SH-SY5Y (cell line): ENCODE measurements at regions not wholly inside any gene's neighbourhood (a gene's known extent, or its start where the extent isn't known, plus 50 kb on each side); places are given as distances from the start of the nearest gene placed in this dataset.
A peak's percentile ranks its signal among the peaks of the same experiment; 100 is the strongest.

Experiments used
- GATA2 ChIP-seq: IDR thresholded peaks from 2 replicates; pipeline ENCODE4 v1.6.1; 2011; ENCODE audit warnings: mild to moderate bottlenecking, low read depth, low read length
- GATA3 ChIP-seq: IDR thresholded peaks from 2 replicates; pipeline ENCODE4 v1.6.1; 2011; ENCODE audit warnings: low read depth, mild to moderate bottlenecking, low read length, moderate library complexity

DNA sequence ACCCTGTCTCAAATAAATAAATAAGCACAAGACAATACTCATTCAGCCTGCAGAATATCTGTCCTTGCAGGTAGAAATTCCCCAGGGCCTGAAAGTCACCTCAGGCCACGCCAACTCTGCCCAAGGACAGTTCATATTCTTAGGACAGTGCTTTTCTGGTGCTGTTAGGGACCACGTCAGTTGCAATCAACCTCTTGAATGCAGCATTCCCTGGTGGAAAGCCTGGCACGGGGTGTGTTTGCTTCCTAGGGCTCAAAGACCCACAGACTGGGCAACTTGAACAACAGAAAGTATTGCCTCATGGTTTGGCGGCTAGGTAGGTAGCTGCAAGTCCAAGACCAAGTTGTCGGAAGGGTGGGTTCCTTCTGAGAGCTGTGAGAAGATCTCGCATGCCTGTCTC, 160.3 kb downstream of the KCTD15 start:
- TF ChIP-seq GATA2 (no peak), GATA3 (no peak)

DNA sequence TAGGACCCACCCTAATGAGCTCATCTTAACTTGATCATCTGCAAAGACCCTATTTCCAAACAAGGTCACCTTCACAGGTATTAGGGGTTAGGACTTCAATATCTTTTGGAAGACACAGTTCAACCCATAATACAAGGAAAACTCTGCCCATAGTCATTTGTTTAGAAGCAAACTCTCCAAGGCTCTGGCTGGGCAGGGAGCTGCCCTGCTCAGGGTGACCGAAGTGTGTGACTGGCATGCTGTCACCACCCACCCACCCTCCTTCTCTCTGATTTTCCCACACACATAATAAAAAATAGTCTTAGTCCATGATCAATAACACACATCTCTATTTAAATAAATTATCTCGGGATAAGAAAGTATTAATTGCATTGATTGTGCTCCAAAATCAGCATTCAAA, 161.1 kb downstream of the KCTD15 start:
- TF ChIP-seq GATA2, result no peak
- TF ChIP-seq GATA3, result no peak

DNA sequence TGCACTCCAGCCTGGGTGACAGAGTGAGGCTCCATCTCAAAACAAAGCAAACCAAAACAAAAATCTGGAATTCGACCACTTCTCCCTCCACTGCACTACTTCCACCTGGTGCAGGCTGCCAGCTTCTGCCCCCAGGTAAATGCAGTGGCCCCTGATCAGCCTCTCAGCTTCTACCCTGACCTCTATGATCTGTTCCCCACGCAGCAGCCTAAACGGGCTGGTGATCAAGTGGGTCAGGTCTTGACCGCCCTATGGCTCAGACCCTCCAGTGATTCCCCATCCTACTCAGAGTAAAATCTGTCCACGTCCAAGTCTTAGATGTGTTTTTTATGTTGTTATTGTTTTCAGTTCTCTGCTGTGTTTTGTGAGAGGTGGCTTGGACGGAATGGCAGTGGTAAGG, 163.9 kb downstream of the KCTD15 start:
- TF ChIP-seq GATA3 (no peak), GATA2 (no peak)

DNA sequence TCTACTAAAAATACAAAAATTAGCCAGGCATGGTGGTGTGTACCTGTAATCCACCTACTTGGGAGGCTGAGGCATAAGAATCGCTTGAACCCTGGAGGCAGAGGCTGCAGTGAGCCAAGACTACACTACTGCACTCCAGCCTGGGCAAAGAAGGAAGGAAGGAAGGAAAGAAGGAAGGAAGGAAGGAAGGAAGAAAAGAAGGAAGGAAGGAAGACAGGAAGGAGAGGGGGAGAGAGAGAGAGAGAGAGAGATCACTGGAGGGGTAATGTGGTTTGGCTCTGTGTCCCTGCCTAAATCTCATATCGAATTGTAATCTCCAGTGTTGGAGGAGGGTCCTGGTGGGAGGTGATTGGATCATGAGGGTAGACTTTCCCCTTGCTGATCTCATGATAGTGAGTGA, 165.5 kb downstream of the KCTD15 start:
- TF ChIP-seq GATA2 (no peak), GATA3 (no peak)

DNA sequence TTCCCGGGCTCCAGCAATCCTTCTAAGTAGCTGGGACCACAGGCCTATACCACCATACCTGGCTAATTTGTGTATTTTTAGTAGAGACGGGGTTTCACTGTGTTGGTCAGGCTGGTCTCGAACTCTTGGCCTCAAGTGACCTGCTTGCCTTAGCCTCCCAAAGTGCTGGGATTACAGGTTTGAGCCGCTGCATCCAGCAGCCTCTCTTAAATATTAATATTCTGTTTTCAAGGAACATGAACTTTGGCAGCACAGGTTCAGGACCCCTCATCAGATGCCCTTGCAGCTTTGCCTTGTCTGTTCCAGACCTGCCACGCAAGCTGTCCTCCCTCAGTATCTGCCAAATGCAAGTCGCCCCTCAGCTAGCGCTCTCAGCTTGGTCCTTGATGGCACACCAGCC, 166.8 kb downstream of the KCTD15 start:
- no peak for TF ChIP-seq GATA2
- TF ChIP-seq GATA3, result no peak

DNA sequence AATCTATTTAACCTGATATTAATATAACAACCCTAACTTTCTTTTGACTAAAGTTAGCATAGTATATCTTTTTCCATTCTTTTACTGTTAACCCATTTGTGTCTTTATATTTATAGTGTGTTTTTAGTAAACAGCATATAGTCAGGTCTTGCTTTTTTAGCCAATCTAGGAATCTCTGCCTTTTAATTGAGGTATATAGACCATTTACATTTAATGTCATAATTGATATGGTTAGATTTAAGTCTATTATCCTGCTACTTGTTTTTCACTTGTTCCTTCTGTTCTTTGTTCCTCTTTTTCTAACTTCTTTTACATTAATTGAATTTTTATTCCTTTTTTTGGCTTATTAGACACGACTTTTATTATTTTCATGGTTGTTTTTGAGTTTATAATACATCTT, 174.4 kb downstream of the KCTD15 start:
- TF ChIP-seq GATA2 (no peak), GATA3 (no peak)

DNA sequence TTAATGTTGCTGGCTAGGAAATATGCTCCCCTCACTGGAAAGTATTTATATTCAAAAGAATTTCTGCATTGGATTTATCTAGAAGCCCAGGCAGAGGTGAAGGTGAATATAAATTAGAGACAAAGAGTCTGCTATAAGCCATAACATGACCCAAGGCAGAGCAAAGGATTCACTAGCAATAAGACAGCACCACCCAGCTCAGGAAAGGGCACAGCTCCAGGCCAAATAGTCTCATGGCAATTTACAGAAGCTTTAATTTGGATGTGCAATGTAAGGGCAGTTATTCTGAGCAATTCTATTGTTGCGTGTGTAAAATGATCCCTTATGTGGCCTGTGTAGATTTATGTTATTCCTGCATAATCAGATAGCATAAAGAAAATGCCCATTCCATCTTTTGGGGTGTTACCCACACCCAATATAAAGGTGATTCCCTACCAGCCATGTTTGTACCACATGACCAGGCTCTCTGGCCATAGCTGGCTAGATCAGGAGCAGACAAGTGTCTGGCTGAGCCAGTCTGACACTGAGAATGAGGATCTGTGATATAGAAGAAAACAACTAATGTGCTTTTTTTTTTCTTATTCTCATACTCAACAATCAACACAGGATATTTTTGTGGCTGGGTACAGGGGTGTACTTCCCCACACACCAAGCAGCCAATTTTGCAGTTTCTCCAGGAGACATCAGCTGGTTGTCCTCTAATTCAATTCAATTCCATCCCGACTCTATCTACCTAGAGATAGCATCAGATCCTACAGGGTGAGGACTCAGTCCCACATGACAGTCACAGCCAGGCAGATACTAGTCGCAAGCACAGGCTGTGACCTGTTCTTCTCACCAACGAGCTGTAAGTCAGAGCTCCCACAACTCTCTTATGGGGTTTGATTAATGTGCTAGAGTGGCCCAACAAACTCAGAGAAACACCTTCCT, 181.4 kb downstream of the KCTD15 start:
- TF ChIP-seq GATA3, result 0 out of 2 replicates have a peak, but pooled peaks have one; percentile 32
- peak; percentile 71 for TF ChIP-seq GATA2

DNA sequence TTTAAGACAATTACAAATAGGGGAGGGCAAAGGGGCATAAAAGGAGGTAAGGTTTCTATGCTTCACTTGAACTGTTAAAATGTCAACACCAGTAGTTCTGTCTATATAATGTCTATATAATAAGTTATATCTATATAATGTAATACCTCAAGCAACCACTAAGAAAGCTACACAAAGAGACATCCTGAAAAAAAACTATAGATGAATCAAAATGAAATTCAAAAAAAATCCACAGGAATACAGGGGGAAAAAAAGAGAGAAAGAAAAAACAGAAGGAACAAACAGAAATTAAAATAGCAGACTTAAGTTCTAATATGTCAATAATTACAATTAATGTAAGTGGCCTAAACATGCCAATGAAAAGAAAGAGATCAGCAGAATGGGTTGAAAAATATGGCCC, 186.0 kb downstream of the KCTD15 start:
- TF ChIP-seq GATA3 (no peak), GATA2 (no peak)

DNA sequence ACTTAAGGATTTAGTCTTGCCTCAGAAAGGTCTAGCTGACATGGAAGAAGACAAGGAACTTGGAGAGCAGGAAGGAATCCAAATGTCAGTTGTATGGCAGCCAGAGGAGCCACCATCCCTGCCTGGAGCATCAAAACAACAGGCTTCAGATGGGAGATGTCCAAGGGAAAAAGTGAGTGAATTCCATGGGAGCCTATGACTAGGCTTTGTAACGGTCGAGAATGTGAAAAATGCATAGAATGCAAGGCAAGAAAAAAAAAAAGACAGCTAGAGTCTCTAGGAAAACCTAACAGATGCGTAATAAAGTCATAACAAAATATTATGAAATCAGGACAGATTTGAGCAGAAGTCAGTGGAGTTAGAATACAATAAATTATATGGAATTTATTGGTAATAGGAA, 183.7 kb upstream of the LSM14A start:
- TF ChIP-seq GATA3 (no peak), GATA2 (no peak)

DNA sequence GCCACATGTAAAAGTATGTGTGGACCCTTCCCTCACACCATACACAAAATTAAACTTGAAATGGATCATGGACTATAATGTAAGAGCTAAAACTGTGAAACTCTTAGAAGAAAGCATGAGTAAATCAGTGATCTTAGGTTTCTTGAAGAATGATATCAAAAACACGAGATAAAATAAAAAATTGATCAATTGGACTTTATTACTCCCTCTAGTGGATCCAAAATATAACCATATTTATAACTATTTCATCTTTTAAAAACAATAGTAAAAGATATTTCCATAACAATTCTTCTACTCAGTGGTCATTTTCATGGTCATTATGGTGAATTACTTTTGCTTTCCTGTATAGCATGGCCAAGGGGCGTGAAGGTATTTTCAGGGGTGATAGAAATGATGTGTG, 174.6 kb upstream of the LSM14A start:
- TF ChIP-seq GATA2 (no peak), GATA3 (no peak)

DNA sequence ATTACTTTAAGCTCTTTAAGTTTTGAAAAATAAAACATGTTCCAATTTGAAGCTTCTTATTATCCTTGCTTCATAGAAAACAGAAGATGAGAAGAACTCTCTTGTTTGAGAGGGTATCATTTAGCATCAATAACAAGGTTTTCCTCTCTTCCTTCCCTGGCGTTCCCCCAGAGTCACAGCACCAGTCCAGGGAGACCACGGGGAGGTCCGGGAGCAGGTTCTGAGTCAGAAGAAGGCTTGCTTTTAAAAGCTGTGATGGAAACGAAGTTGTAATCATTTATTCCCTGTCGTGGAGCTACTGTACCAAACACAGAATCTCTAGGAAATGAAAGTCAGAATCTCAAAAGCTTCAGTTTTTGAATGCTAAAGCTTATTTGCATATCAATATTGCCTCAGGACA, 174.0 kb upstream of the LSM14A start:
- no peak for TF ChIP-seq GATA2
- TF ChIP-seq GATA3, result no peak

DNA sequence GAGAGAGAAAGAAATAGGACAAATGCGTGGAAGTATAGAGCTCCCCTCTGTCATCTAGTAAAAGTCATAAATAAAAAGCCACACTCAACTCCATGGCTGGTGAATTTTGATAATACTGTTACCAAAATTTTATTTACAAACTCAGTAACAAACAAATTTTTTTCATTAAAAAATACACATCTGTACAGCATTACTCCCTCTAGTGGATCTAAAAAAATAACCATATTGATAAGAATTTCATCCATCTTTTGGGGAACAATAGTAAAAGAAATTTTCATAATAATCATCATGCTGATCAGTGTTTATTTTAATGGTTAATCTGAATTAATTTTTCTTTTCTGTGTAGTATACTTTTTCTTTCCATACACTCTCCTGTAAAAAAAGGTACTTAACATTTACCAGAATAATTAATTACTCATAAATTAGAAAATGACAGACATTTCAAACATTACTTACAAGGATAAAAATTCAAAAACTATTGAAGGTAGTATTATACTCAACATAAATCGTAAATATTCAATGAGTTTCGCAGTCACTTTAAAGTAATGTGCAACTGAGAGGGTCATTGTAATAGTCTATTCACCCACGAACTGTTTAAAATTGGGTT, 173.5 kb upstream of the LSM14A start:
- TF ChIP-seq GATA3 (no peak), GATA2 (no peak)

DNA sequence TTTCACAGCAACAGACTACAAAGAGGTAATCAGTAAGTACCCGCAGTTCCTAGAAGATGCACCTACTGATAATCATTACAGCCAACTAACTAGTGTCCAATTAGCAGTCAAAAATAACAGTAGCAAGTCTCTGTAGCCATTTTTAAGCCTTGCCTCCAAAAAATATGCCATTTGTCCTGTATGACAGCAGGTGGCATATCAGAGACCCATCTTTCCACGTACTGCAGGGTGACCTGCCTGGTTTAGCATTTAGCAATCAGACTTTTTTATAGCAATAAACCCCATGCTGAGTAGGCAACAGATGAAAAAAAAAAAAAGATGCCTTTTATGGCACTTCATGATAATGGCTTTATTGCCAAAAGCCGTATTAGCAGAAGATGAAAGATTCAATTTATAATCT, 155.3 kb upstream of the LSM14A start:
- TF ChIP-seq GATA3 (no peak), GATA2 (no peak)

DNA sequence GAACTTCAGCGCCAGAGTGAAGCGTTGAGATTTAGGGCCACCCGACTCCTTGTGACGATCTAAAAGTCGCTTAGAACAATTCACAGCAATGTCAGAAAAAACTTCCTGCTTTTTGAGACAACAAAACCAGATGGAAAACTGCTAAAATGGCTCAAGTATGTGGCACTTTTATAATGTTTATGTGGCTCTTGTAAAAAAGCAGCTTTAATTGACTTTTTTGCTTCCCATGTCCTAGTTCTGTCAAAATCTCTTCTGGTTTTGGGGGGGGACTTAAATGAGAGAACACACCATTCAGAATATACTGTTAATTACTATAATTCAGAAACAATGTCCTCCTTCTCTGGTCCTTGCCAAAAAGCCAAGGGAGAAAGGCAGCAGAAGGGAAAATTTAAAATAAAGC, 154.7 kb upstream of the LSM14A start:
- TF ChIP-seq GATA2 (no peak), GATA3 (no peak)

DNA sequence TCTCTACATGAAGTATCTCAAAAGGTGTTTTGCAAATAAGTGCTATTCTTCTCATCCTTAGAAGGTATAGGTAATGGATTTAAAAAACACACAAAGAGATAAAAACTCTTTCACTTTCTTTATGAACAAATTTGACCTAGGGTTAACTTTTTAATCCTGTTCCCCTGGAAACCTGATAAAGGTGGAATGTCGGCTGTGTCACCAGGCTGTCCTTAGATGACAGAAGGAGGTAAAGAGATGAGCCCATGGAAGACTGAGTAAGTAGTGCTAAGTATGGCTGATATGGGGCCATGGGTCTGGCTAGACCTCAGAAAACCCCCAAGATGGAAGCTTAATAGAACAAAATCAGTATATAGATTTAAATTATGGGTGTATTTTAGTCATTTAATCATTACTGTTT, 153.8 kb upstream of the LSM14A start:
- TF ChIP-seq GATA2 (no peak), GATA3 (no peak)

DNA sequence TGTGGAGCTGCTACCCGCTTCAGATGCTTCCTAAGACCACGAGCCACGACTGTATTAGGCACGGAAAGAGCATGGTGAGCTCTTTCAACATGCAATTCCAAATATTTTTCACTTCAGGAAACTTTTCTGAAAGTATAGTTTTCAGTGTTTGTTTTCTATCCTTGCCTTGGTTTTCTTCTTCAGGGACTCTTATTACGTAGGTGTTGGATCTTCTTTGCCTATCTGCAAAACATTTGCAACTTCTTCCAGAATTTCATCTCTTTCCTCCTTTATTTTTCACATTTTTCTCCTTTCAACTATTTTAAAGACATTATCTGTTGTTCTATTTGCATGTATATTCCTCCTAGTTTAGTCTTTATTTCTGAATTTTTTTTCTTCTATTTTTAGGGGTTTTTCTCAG, 148.9 kb upstream of the LSM14A start:
- TF ChIP-seq GATA2 (no peak), GATA3 (no peak)
